GM23338 (cell line): ENCODE measurements at regions not wholly inside any gene's neighbourhood (a gene's known extent, or its start where the extent isn't known, plus 50 kb on each side); places are given as distances from the start of the nearest gene placed in this dataset.

ENCODE experiments used
- ATAC-seq: fragments of 200-7000 bp; cut with Tn5 transposase; 3 replicates; pipeline ENCODE4 v1.9.1; 2020
- DNase-seq: peaks from one replicate; pipeline ENCODE4 v3.0.0-alpha.2; 2015; ENCODE audit warnings: low spot score
- H2AFZ ChIP-seq: fragments of 200-600 bp; sonication (generic); 2 replicates; pipeline ENCODE4 v1.8.0; 2016; ENCODE audit warnings: antibody characterized with exemption, mild to moderate bottlenecking, moderate library complexity
- H3F3A ChIP-seq: fragments of 200-600 bp; sonication (generic); replicated peaks from 2 replicates; pipeline ENCODE4 v1.8.0; 2017; ENCODE audit warnings: antibody characterized with exemption, mixed run types, low read depth
- H3K27ac ChIP-seq: fragments of 200-600 bp; sonication (generic); 2 replicates; pipeline ENCODE4 v1.6.1; 2016; ENCODE audit warnings: low read depth
- H3K27me3 ChIP-seq: fragments of 200-600 bp; sonication (generic); 2 replicates; pipeline ENCODE4 v1.8.0; 2016; ENCODE audit warnings: mild to moderate bottlenecking, mixed run types, moderate library complexity; ENCODE audit not compliant: insufficient read depth
- H3K36me3 ChIP-seq: fragments of 200-600 bp; sonication (generic); 2 replicates; pipeline ENCODE4 v1.8.0; 2016; ENCODE audit warnings: mild to moderate bottlenecking; ENCODE audit not compliant: insufficient read depth
- H3K4me1 ChIP-seq: fragments of 200-600 bp; sonication (generic); 2 replicates; pipeline ENCODE4 v1.8.0; 2016; ENCODE audit warnings: mild to moderate bottlenecking, moderate library complexity; ENCODE audit not compliant: insufficient read depth
- H3K4me2 ChIP-seq: fragments of 200-600 bp; sonication (generic); 2 replicates; pipeline ENCODE4 v1.7.1; 2017; ENCODE audit warnings: mixed run types
- H3K4me3 ChIP-seq: fragments of 200-600 bp; sonication (generic); 2 replicates; pipeline ENCODE4 v1.6.1; 2016; ENCODE audit warnings: mixed run types
- H3K79me2 ChIP-seq: fragments of 200-600 bp; sonication (generic); replicated peaks from 2 replicates; pipeline ENCODE4 v1.8.0; 2017; ENCODE audit warnings: mild to moderate bottlenecking; ENCODE audit not compliant: insufficient read depth
- H3K9me2 ChIP-seq: fragments of 200-600 bp; sonication (generic); 2 replicates; pipeline ENCODE4 v1.8.0; 2017; ENCODE audit not compliant: insufficient read depth
- H4K20me1 ChIP-seq: fragments of 200-600 bp; sonication (generic); replicated peaks from 2 replicates; pipeline ENCODE4 v1.8.0; 2017; ENCODE audit warnings: mild to moderate bottlenecking; ENCODE audit not compliant: insufficient read depth
- H3K27ac Mint-ChIP-seq: 2 replicates; pipeline ENCODE4 v1.8.0; 2020; ENCODE audit warnings: inconsistent platforms, mild to moderate bottlenecking, moderate library complexity, mixed read lengths
- H3K27me3 Mint-ChIP-seq: 3 replicates; pipeline ENCODE4 v1.8.0; 2022; ENCODE audit warnings: low read depth, mild to moderate bottlenecking, moderate library complexity, mixed read lengths, inconsistent platforms; ENCODE audit not compliant: insufficient read depth, poor library complexity
- H3K36me3 Mint-ChIP-seq: 3 replicates; pipeline ENCODE4 v1.8.0; 2021; ENCODE audit warnings: low read depth, mild to moderate bottlenecking, inconsistent platforms, moderate library complexity, mixed read lengths
- H3K4me1 Mint-ChIP-seq: 3 replicates; pipeline ENCODE4 v1.8.0; 2020; ENCODE audit warnings: mild to moderate bottlenecking, inconsistent platforms, mixed read lengths
- H3K4me3 Mint-ChIP-seq: 3 replicates; pipeline ENCODE4 v1.8.0; 2021; ENCODE audit warnings: moderate library complexity, mild to moderate bottlenecking, inconsistent platforms, mixed read lengths
- H3K9me3 Mint-ChIP-seq: 3 replicates; pipeline ENCODE4 v1.8.0; 2020; ENCODE audit warnings: moderate library complexity, mild to moderate bottlenecking, inconsistent platforms, mixed read lengths
- CREB1 ChIP-seq: fragments of 250-450 bp; sonication (Bioruptor Pico); IDR thresholded peaks from 2 replicates; pipeline ENCODE4 v1.5.0; 2020; ENCODE audit warnings: low read depth, mild to moderate bottlenecking, moderate library complexity
- CTCF ChIP-seq, 2 experiments: fragments of 200-600 bp in 1 of 2; sonication (generic) in 1 of 2; conservative IDR thresholded peaks; 2 replicates each; pipeline versions ENCODE4 v1.5.1 to v1.6.1; 2016 to 2017; ENCODE audit warnings: antibody characterized with exemption in 2 of 2, low read depth in 2 of 2, mild to moderate bottlenecking in 2 of 2, moderate library complexity in 1 of 2
- ETS1 ChIP-seq: IDR thresholded peaks from 2 replicates; pipeline ENCODE4 v1.6.1; 2016; ENCODE audit warnings: antibody characterized with exemption
- EZH2phosphoT487 ChIP-seq: fragments of 200-600 bp; sonication (generic); IDR thresholded peaks from one replicate; pipeline ENCODE4 v1.8.1; 2018; ENCODE audit warnings: antibody characterized with exemption; ENCODE audit not compliant: unreplicated experiment
- JUNB ChIP-seq: IDR thresholded peaks from one replicate; pipeline ENCODE4 v1.6.1; 2016; ENCODE audit warnings: antibody characterized with exemption; ENCODE audit not compliant: unreplicated experiment
- NANOG ChIP-seq: IDR thresholded peaks from 2 replicates; pipeline ENCODE4 v1.6.1; 2016; ENCODE audit warnings: antibody characterized with exemption, borderline replicate concordance
- REST ChIP-seq: IDR thresholded peaks from one replicate; pipeline ENCODE4 v1.6.1; 2018; ENCODE audit warnings: antibody characterized with exemption; ENCODE audit not compliant: unreplicated experiment
- STAT1 ChIP-seq: IDR thresholded peaks from one replicate; pipeline ENCODE4 v1.6.1; 2016; ENCODE audit warnings: antibody characterized with exemption; ENCODE audit not compliant: unreplicated experiment
- ZNF331 ChIP-seq: fragments of 250-450 bp; sonication (Bioruptor Pico); IDR thresholded peaks from 2 replicates; pipeline ENCODE4 v1.5.0; 2020; ENCODE audit warnings: low read depth, mild to moderate bottlenecking, moderate library complexity
- TF ChIP-seq, protein P1 (sequence below): fragments of 250-450 bp; sonication (Bioruptor Pico); IDR thresholded peaks from 2 replicates; pipeline ENCODE4 v1.5.0; 2020; ENCODE audit warnings: mild to moderate bottlenecking, moderate library complexity

- TF ChIP-seq EZH2phosphoT487 (no peak), REST (no peak), CREB1 (no peak), ETS1 (no peak), STAT1 (no peak), ZNF331 (CRISPR knock-in tag) (no peak), CTCF (conservative IDR thresholded peaks at IDR 0.05; ENCODE audit: low read depth in 2 of 2) (no peak), JUNB (no peak), NANOG (no peak)
- TF ChIP-seq, protein P1, sequence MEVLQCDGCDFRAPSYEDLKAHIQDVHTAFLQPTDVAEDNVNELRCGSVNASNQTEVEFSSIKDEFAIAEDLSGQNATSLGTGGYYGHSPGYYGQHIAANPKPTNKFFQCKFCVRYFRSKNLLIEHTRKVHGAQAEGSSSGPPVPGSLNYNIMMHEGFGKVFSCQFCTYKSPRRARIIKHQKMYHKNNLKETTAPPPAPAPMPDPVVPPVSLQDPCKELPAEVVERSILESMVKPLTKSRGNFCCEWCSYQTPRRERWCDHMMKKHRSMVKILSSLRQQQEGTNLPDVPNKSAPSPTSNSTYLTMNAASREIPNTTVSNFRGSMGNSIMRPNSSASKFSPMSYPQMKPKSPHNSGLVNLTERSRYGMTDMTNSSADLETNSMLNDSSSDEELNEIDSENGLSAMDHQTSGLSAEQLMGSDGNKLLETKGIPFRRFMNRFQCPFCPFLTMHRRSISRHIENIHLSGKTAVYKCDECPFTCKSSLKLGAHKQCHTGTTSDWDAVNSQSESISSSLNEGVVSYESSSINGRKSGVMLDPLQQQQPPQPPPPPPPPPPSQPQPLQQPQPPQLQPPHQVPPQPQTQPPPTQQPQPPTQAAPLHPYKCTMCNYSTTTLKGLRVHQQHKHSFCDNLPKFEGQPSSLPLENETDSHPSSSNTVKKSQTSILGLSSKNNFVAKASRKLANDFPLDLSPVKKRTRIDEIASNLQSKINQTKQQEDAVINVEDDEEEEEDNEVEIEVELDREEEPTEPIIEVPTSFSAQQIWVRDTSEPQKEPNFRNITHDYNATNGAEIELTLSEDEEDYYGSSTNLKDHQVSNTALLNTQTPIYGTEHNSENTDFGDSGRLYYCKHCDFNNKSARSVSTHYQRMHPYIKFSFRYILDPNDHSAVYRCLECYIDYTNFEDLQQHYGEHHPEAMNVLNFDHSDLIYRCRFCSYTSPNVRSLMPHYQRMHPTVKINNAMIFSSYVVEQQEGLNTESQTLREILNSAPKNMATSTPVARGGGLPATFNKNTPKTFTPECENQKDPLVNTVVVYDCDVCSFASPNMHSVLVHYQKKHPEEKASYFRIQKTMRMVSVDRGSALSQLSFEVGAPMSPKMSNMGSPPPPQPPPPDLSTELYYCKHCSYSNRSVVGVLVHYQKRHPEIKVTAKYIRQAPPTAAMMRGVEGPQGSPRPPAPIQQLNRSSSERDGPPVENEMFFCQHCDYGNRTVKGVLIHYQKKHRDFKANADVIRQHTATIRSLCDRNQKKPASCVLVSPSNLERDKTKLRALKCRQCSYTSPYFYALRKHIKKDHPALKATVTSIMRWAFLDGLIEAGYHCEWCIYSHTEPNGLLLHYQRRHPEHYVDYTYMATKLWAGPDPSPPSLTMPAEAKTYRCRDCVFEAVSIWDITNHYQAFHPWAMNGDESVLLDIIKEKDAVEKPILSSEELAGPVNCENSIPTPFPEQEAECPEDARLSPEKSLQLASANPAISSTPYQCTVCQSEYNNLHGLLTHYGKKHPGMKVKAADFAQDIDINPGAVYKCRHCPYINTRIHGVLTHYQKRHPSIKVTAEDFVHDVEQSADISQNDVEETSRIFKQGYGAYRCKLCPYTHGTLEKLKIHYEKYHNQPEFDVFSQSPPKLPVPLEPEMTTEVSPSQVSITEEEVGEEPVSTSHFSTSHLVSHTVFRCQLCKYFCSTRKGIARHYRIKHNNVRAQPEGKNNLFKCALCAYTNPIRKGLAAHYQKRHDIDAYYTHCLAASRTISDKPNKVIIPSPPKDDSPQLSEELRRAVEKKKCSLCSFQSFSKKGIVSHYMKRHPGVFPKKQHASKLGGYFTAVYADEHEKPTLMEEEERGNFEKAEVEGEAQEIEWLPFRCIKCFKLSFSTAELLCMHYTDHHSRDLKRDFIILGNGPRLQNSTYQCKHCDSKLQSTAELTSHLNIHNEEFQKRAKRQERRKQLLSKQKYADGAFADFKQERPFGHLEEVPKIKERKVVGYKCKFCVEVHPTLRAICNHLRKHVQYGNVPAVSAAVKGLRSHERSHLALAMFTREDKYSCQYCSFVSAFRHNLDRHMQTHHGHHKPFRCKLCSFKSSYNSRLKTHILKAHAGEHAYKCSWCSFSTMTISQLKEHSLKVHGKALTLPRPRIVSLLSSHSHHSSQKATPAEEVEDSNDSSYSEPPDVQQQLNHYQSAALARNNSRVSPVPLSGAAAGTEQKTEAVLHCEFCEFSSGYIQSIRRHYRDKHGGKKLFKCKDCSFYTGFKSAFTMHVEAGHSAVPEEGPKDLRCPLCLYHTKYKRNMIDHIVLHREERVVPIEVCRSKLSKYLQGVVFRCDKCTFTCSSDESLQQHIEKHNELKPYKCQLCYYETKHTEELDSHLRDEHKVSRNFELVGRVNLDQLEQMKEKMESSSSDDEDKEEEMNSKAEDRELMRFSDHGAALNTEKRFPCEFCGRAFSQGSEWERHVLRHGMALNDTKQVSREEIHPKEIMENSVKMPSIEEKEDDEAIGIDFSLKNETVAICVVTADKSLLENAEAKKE = no peak
- Histone ChIP-seq H3K79me2 (no peaks in the 10 kb centered on the region), H2AFZ (no peak overlapping the region), H3K4me2 (no peak overlapping the region), H3K4me3 (no peak overlapping the region), H4K20me1 (no peaks in the 10 kb centered on the region), H3F3A (no peaks in the 10 kb centered on the region), H3K27me3 (no peaks in the 10 kb centered on the region), H3K4me1 (no peaks in the 10 kb centered on the region), H3K36me3 (no peaks in the 10 kb centered on the region), H3K27ac (no peak overlapping the region), H3K9me2 (no peaks in the 10 kb centered on the region)
- no peak for DNase-seq
- ATAC-seq = no peak
- Mint-ChIP-seq H3K4me1 (peaks cover 2% of the 10 kb centered on the region; the same call in 2 of the 3 replicates), H3K9me3 (no peaks in the 10 kb centered on the region), H3K27ac (no peak overlapping the region), H3K27me3 (no peaks in the 10 kb centered on the region), H3K4me3 (no peak overlapping the region), H3K36me3 (no peaks in the 10 kb centered on the region)
Measured at GRCh38 chr1:115538579-115538978, 103.2 kb upstream of the VANGL1 start.
